Brain microvascular endothelial cell (primary cell): ENCODE measurements at regions not wholly inside any gene's neighbourhood (a gene's known extent, or its start where the extent isn't known, plus 50 kb on each side); places are given as distances from the start of the nearest gene placed in this dataset.

Experiments used
- DNase-seq: peaks from one replicate; pipeline ENCODE4 v3.0.0-alpha.2; 2020
- H3K27ac ChIP-seq: fragments of 250-450 bp; sonication (Bioruptor Pico); 2 replicates; pipeline ENCODE4 v1.5.1; 2020; ENCODE audit warnings: mild to moderate bottlenecking, moderate library complexity
- H3K27me3 ChIP-seq: fragments of 250-450 bp; sonication (Bioruptor Pico); replicated peaks from 2 replicates; pipeline ENCODE4 v1.5.1; 2020; ENCODE audit warnings: mild to moderate bottlenecking
- H3K36me3 ChIP-seq: fragments of 250-450 bp; sonication (Bioruptor Pico); replicated peaks from 2 replicates; pipeline ENCODE4 v1.5.1; 2020; ENCODE audit warnings: mild to moderate bottlenecking
- H3K4me3 ChIP-seq: 2 replicates; pipeline ENCODE4 v1.5.1; 2011; ENCODE audit warnings: low read depth, mild to moderate bottlenecking, control low read depth, low read length, moderate library complexity
- in situ Hi-C: cut with HindIII; loops from 2 replicates; pipeline ENCODE4 v1.10.0; 2017; ENCODE audit warnings: low sequenced_read_pairs, low pct_ligation_motif_present
- TF ChIP-seq, protein P1 (sequence below): IDR thresholded peaks from 2 replicates; pipeline ENCODE4 v1.5.1; 2011; ENCODE audit warnings: low read depth, mild to moderate bottlenecking, moderate library complexity, low read length, control low read depth, inconsistent platforms; ENCODE audit errors: missing control alignments

DNA sequence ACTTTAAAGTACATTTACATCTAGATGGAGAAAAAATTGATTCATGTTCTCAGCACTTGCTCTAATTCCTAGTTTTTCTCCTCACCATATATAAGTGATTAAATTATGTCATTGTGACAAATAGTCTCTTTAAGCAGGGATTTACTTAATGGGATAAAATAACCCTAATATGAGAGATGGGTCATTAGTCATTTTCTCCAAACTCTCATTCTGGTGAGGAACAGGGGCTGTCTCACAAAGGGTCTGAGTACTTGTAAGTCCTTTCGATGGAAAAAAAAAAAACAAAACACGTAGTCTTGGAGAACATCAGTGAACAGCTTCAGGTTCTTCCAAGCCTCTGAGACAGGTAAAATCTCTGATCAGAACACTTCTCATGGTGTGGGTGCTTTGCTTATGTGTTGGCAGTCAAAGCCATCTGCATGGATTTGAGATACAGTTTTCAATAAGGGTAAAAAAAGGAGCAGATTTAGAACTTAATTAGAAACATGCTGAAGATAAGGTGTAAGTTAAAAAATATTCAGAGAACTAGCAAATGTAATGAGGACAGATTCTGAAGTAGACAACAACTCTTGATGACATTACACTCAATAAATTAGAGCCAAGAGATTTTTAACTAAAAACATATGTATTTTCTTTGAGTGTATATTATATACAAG, 1668.9 kb upstream of the MIR17HG start:
- in situ Hi-C loops = no loop called here
- no peak for DNase-seq

DNA sequence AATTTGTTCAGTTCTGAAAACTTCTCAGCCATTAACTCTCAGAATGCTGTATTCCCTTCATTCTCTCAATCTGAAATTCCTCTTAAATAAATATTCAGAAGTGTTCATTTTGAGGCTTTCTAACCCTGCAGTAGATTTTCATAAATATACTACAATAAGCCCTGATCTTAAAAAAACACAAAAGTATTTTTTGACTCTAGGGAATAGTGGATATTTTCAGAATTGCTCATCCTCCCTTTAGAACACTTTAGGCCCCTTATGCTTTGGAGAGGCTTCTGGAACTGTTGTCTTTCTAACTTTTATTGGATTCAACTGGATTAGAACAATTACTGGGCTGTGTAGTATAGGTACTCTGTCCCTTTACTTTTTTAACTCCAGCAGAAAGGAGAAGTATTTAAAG, 1662.6 kb upstream of the MIR17HG start:
- Histone ChIP-seq H3K27ac (no peak overlapping the region), H3K36me3 (no peaks in the 10 kb centered on the region), H3K4me3 (no peak overlapping the region), H3K27me3 (no peaks in the 10 kb centered on the region)
- TF ChIP-seq, protein P1, sequence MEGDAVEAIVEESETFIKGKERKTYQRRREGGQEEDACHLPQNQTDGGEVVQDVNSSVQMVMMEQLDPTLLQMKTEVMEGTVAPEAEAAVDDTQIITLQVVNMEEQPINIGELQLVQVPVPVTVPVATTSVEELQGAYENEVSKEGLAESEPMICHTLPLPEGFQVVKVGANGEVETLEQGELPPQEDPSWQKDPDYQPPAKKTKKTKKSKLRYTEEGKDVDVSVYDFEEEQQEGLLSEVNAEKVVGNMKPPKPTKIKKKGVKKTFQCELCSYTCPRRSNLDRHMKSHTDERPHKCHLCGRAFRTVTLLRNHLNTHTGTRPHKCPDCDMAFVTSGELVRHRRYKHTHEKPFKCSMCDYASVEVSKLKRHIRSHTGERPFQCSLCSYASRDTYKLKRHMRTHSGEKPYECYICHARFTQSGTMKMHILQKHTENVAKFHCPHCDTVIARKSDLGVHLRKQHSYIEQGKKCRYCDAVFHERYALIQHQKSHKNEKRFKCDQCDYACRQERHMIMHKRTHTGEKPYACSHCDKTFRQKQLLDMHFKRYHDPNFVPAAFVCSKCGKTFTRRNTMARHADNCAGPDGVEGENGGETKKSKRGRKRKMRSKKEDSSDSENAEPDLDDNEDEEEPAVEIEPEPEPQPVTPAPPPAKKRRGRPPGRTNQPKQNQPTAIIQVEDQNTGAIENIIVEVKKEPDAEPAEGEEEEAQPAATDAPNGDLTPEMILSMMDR = no peak
- DNase-seq = no peak
- in situ Hi-C loops = no loop called here

More for the DNA sequence above, 1668.9 kb upstream of the MIR17HG start:
- TF ChIP-seq, protein P1 = no peak
- no peaks in the 10 kb centered on the region for H3K27me3 ChIP-seq
- H3K4me3 ChIP-seq = no peak overlapping the region
- H3K36me3 ChIP-seq = no peaks in the 10 kb centered on the region
- H3K27ac ChIP-seq = no peak overlapping the region

DNA sequence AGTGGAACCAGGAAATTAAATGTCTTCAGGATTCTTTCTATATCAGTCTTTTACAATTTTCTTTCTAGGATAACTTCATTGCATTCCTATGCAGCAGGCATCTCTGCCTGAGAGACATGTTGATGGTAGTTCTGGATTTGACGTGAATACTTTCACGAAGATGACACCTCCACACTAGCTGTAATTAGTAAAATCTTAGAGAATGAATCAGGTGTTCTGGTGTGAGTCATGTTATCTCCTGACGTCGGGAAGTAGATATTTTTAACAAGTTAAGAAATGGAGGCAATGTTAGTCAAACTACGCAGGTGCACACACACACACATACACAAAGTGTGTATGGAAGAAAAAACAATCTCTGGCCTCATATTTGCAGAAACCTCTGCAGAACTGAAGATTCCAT, 1661.3 kb upstream of the MIR17HG start:
- no peak for DNase-seq
- Histone ChIP-seq H3K36me3 (no peaks in the 10 kb centered on the region), H3K4me3 (no peak overlapping the region), H3K27ac (no peak overlapping the region), H3K27me3 (no peaks in the 10 kb centered on the region)
- TF ChIP-seq, protein P1 = no peak
- in situ Hi-C loops = no loop called here

DNA sequence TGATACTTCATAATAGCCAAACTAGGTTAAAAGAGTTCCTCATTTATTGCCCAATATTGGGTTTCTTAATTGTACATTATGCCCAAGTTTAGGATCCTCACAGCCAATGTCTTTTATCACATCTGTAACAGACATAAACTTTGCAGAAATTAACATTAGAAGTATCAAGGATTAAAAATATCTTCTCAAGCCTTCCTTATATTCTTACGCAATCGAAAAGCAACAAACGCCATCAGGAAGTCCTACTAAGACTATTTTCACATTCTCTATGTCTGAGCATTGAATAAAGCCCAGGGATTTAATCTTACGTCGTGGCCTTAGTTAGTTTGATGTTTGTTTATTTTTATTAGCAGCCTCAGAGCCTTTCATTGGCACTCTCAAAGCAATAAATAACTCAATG, 1660.4 kb upstream of the MIR17HG start:
- Histone ChIP-seq H3K36me3 (no peaks in the 10 kb centered on the region), H3K4me3 (no peak overlapping the region), H3K27me3 (no peaks in the 10 kb centered on the region), H3K27ac (no peak overlapping the region)
- DNase-seq = no peak
- in situ Hi-C loops = no loop called here
- TF ChIP-seq, protein P1 = no peak

DNA sequence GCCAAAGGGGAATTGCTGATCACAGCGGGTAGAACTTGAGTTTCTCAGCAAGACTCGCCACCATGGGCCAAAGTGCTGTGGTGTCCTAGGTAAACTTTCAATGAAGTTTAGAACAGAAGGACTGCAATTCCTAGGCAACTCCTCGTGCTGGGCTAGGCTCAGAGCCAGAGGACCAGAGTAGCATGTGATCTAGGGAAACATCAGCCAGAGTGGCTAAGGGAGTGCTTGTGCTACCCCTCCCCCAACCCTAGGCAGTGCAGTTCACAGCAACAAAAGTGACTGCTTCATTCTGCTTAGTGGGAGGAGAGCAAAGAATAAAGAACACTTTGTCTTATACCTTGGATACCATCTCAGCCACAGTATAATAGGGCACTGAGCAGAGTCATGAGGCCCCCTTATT, 1658.6 kb upstream of the MIR17HG start:
- in situ Hi-C loops = no loop called here

More for the DNA sequence above, 1658.6 kb upstream of the MIR17HG start:
- Histone ChIP-seq H3K27me3 (no peaks in the 10 kb centered on the region), H3K4me3 (no peak overlapping the region), H3K27ac (no peak overlapping the region), H3K36me3 (no peaks in the 10 kb centered on the region)
- TF ChIP-seq, protein P1 = no peak
- DNase-seq = no peak
